ENCODE measurements at regions not wholly inside any gene's neighbourhood (a gene's known extent, or its start where the extent isn't known, plus 50 kb on each side); places are given as distances from the start of the nearest gene placed in this dataset.
"Not testable (repeated sequence)": the region's sequence is repeated elsewhere in the genome, so short reads cannot be mapped to it uniquely, and the experiment has no call there.

GRCh38 chr13:40026741-40027140, 371.3 kb downstream of the COG6 start:
- no peak for DNase-seq (ENCODE audit: low read depth in 2 of 3, low spot score in 2 of 3)

GRCh38 chr13:40028446-40028845, 373.0 kb downstream of the COG6 start:
- DNase-seq (ENCODE audit: low read depth in 2 of 3, low spot score in 2 of 3) = no peak

GRCh38 chr13:40031031-40031430, 375.6 kb downstream of the COG6 start:
- DNase-seq (ENCODE audit: low read depth in 2 of 3, low spot score in 2 of 3) = peak in 1 of 3 donors; percentile 19

- DNase-seq (ENCODE audit: low read depth in 2 of 3, low spot score in 2 of 3) = no peak
Measured at GRCh38 chr13:40039061-40039460, 383.6 kb downstream of the COG6 start.

- DNase-seq (ENCODE audit: low read depth in 2 of 3, low spot score in 2 of 3) = no peak
Measured at GRCh38 chr13:40042991-40043390, 387.5 kb downstream of the COG6 start.

GRCh38 chr13:40043764-40044163, 388.3 kb downstream of the COG6 start:
- DNase-seq (ENCODE audit: low read depth in 2 of 3, low spot score in 2 of 3) = no peak

GRCh38 chr13:40047322-40047771, 391.9 kb downstream of the COG6 start:
- no peak for DNase-seq (ENCODE audit: low read depth in 2 of 3, low spot score in 2 of 3)

GRCh38 chr13:40048551-40048950, 393.1 kb downstream of the COG6 start:
- DNase-seq (ENCODE audit: low read depth in 2 of 3, low spot score in 2 of 3) = no peak

GRCh38 chr13:40052954-40053353, 397.5 kb downstream of the COG6 start:
- DNase-seq (ENCODE audit: low read depth in 2 of 3, low spot score in 2 of 3) = no peak

- DNase-seq (ENCODE audit: low read depth in 2 of 3, low spot score in 2 of 3) = no peak
Measured at GRCh38 chr13:40053401-40053800, 397.9 kb downstream of the COG6 start.

- DNase-seq (ENCODE audit: low read depth in 2 of 3, low spot score in 2 of 3) = not testable (repeated sequence)
Measured at GRCh38 chr13:40054422-40054821, 399.0 kb downstream of the COG6 start.

- no peak for DNase-seq (ENCODE audit: low read depth in 2 of 3, low spot score in 2 of 3)
Measured at GRCh38 chr13:40056898-40057619, 401.6 kb downstream of the COG6 start.

- DNase-seq (ENCODE audit: low read depth in 2 of 3, low spot score in 2 of 3) = no peak
Measured at GRCh38 chr13:40058757-40059236, 403.3 kb downstream of the COG6 start.

GRCh38 chr13:40059540-40060232, 404.2 kb downstream of the COG6 start:
- no peak for DNase-seq (ENCODE audit: low read depth in 2 of 3, low spot score in 2 of 3)

GRCh38 chr13:40060296-40061007, 405.0 kb downstream of the COG6 start:
- no peak for DNase-seq (ENCODE audit: low read depth in 2 of 3, low spot score in 2 of 3)

- no peak for DNase-seq (ENCODE audit: low read depth in 2 of 3, low spot score in 2 of 3)
Measured at GRCh38 chr13:40061466-40062450, 406.3 kb downstream of the COG6 start.

GRCh38 chr13:40063278-40063698, 407.8 kb downstream of the COG6 start:
- no peak for DNase-seq (ENCODE audit: low read depth in 2 of 3, low spot score in 2 of 3)

- peak in 1 of 3 donors; percentile 7 for DNase-seq (ENCODE audit: low read depth in 2 of 3, low spot score in 2 of 3)
Measured at GRCh38 chr13:40063703-40064102, 408.2 kb downstream of the COG6 start.

GRCh38 chr13:40064154-40065097, 409.0 kb downstream of the COG6 start:
- DNase-seq (ENCODE audit: low read depth in 2 of 3, low spot score in 2 of 3) = no peak
